GM19025 (cell line): ENCODE measurements at regions not wholly inside any gene's neighbourhood (a gene's known extent, or its start where the extent isn't known, plus 50 kb on each side); places are given as distances from the start of the nearest gene placed in this dataset.

Experiments
- ATAC-seq: cut with Tn5 transposase; IDR thresholded peaks from one replicate; pipeline ENCODE4 v1.9.1; 2021; ENCODE audit warnings: mild to moderate bottlenecking, low read depth, moderate library complexity; ENCODE audit not compliant: unreplicated experiment

DNA sequence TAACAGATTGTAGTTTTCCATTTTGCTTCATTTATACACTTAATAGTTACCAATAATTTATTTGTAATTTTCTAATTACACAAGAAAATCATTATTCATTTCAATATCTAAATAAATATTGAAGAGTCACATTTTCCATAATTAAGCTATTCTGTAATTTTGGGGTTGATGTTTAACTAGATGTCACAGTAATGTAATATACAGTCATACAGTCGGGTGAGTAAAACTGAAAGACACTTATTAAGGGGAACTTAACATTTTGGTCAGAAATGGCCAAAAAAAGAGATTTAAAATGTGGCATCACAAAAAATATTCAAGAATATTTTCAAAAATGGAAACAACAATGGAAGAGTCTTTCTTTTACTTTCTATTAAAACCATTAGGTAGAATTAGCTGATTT lies 1080.3 kb downstream of the ARAP2 start:
- ATAC-seq = no peak

DNA sequence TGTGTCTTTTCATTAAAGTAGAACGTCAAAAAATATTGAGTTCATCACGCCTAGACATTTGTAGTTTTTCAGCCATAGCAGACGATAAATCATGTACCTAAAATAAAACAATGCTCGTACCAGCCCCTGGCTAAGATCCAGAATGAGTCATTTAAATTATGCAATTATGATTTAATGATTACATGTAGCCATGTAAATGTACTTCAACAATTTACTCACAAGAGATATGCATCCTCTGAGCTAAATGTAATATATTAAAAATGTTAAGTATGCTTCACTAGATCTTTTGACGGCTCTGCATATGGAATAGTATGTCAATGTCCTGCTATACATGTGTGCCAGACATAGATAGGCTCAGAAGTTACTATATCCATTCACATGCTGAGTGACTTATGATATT lies 1077.8 kb downstream of the ARAP2 start:
- no peak for ATAC-seq

DNA sequence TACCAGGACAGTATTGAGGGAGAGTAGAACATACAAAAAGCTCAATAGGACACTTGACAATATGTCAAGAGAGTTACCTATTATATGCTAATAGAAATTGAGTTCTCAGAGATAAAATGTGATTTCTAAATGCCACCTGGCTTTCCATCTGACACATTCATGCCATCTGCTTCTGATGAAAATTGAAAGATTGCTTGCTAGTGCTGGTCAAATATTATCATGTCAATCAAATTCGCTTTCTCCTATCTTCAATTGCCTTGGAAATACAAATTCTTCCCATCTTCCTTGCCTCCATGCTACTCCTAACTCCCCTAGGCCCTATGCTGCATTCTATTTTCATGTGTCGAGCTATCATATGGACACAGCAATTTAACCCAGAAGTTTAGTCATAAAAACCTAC lies 1076.9 kb downstream of the ARAP2 start:
- ATAC-seq = no peak

DNA sequence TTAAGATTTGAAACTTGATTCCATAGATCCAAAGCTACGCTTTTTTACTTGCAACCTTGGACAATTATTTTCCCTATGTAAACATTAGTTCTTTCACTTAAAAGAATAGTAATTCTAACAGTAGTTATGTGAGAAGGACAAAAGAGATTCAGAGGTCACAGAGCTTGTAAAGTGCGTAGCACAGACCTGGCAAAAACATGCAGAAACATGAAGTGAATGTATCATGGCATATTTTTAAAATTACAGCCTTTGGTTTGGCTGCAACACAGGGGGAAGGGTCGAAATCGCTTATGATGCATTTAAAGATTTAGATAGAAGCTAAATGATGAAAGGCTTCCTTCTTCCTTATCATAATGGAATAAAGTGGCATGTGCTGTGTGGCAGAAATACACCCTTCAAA lies 1068.8 kb downstream of the ARAP2 start:
- no peak for ATAC-seq

DNA sequence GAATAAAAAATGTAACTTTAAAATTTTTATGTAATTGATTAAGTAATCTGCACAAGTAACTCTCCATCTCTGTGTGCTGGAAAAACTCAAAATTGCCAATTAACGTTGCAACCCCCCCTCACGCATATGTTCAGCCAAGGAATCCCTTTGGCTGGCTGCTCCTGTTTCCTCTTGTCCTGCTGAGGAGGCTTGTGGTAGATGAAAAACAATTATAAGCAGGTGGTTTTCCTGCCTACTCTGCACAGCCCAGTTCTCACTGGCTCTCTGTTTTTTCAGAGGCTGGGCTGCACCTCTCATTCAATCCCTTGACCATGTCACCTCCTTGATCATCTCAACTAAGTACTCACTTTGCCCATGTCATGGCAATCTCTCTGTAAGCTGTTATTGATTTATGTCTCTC lies 1068.4 kb downstream of the ARAP2 start:
- no peak for ATAC-seq

DNA sequence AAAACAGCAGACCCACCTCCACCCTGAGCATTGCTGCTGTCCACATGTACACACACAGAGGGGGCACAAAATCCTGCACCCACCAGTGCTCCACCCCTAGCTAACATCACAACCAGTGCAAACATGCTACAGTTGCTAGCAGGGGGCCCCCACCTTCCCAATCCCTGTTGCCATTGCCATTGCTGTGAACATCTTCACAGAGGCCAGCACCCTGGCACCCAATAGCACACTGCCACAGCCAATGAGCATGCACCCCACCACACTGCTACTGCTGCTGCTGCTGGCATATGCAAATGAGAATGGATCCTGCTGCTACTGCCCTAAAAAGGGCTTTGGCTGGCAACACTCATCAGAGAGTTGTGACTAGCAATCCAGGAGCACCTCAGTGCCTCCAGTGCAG lies 1061.9 kb downstream of the ARAP2 start:
- no peak for ATAC-seq

DNA sequence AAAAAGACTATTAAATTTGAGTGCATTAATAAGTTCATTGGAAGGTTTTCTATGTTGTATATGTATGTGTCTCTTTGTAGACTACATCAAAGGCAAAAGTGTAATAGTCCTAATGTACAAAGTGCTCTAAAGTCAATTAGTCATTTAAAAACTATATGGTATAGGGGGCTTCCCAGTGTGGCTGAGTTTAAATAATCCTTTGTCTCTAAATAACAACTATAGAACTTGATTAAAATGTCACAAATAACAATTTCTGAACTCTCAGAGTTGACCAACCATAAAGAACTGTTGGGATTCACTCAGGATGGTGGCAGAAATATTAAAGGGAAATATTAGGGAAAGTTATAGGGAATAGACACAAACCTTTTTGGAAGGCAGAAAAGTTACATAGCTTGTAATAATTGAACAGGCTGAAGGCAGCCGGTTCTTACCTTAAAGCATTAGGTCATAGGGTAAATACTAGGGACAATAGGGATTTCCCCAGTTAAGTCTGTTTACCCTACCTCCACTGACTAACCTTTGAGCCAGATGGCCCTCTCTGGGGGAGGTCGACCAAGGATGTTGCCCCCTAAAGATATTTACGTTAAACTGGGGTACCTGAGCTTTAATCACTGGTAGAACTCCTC lies 1054.2 kb downstream of the ARAP2 start:
- no peak for ATAC-seq

DNA sequence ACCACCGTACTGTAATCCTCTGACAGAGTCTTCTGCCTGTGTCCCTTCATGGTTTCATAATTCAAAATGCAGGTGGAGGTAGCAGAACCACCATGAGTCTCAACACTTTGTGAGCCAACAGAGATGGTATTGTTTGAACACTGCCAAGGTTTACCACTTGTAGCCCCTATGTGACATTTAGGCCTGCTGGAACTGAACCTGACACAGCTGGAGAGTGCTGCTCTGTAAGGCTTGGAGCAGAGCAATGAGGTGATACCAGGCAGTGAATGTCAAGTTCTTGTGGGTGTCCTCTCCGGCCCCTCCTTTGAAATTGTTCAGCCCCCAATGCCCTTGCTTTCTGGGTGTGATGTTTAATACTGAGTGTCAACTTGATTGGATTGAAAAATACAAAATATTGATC lies 1042.9 kb downstream of the ARAP2 start:
- no peak for ATAC-seq

DNA sequence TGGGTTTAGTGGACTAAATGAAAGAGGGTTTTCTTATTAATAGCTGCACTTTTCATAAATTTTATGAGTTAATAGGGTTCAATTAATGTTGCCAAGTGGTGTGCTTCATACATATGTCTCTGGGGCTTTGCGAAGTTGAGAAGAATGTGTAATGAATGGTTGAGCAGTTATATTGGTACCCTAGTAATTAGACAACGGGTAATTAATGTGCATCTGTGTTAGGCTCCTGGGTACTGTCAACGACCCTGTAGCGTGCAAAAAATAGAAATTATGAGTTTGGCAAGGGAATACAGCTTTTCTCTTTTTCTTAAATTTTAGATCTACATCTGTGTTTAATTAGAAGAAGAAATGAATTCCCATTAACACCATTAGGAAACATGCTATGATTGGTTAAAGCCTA lies 1027.7 kb downstream of the ARAP2 start:
- no peak for ATAC-seq

DNA sequence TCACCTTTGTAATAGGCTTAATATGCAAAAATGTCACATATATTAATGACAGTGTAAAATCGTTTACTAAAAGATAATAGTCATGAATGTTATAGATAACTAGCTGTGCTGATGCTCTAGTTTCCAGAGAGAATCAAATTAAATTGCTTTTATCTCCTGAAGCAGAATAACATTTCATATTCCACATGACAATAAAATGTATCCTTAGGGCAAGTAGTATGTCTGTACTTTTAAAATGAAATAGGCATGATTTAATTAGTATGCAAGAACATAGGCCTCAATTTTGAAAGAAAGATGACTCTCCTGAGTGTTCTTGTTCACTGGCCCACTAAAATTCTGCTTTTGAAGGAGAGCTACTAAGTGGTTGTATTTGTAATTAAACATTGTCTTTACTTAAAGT lies 1027.0 kb downstream of the ARAP2 start:
- no peak for ATAC-seq

DNA sequence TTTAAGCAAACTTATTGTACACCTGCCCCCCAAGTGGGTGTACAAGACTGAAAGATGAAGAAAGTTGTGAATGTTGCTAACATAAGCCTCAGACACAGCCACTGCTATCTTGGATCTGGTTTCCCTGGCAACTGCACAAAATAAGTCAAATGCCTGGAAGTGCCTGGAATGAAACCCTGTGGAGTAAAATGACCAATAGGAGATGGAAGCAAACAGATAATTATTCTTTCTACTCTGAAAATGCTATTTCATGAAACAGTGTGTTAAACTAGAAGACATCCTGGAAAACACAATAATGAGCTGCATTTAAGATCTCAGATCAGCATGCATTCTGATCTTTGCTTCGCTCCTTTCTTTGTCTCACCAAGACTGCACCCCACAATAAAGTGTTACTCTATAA lies 1016.0 kb downstream of the ARAP2 start:
- ATAC-seq = no peak

DNA sequence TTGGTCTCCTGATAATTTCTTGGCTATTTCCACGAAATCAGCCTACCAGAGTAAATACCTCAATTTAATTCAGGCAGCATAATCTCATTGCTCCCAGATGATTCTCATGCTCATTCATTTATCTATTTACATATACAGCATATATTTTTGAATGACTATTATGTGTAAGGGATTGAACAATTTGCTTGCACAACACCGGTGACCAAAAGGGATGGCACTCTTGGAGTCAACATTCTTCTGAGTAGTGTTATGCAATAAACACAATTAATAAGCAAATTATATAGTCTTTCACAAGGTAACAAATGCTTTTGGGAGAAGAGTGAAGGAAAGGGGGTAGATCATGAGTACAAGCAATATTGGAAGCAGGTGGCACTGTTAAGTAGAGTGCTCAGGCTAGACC lies 1015.3 kb downstream of the ARAP2 start:
- no peak for ATAC-seq

DNA sequence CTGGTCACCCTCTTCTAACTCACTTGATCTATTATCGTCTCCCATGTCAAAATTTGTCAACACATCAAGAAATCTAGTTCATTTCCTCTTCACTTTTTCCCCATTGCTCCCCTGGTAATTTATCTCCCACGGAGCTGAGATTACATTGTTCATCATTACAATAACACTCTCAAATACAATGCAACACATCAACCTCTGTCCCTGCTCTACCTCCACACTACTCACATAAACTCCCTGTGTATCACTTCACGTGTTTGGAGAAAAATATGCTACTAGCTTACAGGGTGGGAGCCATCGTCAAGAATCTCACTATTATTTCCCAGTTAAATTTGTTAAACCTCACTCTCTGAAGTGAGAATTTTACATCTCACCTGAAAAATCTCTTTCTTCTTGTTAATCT lies 1006.4 kb downstream of the ARAP2 start:
- ATAC-seq = no peak

DNA sequence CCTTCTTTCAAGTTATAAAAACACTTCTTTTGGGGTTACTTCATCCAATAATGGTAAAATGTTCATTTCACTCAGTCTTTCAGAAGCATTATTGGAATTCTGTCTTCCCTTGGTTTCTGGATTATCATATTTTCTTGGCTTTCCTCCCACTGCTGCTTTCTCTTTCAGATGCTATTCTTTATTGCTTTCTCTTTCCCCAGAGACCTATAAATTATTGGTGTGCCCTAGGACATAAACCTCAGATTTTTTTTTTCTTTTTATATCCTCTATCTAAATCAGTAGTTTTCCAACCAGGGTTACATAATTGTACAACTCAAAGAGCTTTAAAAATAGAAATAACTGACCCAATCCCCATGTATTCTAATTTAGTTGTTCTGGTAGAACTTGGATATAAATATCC lies 1005.5 kb downstream of the ARAP2 start:
- ATAC-seq = no peak

DNA sequence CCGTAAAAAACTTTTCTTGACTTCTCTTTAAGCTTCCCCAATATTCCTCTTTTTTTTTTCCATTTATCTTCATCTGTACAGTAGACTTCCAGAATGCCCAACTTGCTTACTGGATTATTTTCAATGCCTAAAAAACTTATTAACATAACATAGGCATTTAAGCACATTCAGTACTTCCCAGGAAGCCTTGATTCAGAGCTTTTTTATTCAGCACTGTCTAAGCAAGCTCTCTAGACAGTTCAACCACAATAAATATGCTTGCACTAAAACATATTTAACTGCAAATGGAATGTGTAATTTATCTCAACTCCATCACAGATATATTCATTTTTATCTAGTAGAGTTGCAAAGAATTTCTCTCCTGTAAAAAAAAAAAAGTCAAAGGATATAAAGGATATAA lies 997.8 kb downstream of the ARAP2 start:
- ATAC-seq = no peak

DNA sequence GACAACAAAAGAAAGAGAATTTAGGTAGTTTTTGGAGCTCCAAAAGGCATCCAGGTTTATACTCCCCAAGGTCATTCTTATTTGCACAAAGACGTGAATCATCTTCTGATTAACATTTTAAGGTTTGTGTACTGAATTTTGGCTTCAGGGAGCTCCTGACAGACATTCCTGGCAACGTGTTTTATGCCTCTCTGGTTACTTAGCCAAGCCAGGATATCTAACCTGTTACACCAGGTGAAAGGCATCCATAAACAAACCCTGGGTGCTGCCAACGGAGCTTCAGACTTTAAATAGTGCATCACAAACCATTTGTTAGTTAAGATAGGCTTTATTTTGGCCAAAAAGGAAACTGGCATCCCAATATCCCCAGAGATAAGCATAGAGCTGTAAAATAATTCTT lies 997.3 kb downstream of the ARAP2 start:
- ATAC-seq = no peak

DNA sequence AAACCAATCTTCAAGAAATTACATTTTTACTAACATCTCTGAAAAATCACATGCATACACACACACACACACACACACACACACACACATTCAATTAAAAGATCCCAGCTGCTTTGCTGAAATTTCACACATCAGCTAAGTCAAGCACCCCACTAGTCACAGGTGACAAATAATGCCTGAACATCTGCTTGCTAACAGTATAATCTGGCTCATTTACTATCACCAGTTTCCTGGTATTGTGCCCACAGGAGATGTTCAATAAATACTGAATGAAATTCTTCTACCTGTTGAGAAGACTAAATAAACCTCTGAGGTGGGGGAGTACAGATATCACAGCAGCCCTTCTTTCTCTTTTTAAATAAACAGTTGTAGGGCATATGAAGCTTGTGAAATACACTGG lies 994.0 kb downstream of the ARAP2 start:
- ATAC-seq = no peak

DNA sequence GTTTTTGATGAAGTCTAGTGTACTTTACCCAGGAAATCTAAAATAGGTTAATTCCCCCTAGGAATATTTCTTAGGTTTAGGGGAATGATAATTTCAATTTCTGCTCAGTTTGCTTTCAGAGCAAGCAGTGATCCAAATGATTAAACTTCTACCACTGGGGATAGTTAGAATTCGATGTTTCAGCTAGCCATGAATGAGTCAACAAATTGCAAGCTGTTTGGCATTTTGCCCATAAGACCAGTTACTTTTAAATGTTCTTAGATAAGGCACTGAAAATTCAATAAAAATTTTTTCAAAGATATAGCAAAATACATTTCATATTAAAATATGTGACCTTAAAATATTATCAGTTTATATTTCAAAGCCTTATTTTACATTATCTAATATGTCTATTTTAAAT lies 993.6 kb downstream of the ARAP2 start:
- ATAC-seq = no peak

DNA sequence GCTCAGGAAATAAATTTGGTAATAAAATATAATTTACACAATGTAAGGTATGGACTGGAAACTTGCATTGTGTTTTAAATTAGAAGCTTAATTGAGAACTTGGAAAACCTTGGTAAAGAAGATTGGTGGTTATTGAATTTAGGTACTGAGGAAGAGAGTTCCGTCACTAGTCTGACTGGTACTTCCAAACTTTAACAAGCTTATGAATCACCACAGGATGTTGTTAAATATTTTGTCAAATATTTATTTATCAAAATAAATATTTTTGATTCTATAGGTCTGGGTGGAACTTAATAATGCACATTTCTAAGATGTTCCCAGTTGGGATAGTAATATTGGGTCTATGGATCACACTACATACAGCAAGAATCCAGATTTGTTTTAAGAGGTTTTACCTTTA lies 992.2 kb downstream of the ARAP2 start:
- ATAC-seq = no peak

DNA sequence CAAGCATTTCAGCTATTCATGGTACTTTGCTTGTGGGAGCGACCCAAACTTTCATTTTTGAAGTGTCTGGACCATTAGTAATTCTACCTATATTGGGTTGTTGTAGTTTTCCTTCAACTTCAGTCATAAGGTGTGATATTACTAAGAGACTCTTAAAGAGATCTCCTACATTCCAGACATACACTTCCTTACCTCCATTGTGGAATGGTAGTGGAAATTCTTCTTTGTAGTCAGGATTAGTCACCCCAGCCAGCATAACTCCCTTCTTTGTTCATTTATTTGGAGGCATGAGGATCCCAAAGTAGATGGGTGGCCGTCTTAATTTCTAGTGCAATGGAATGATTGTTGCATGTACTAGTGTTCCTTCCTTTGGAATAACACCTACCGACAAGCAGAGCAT lies 991.4 kb downstream of the ARAP2 start:
- ATAC-seq = no peak

DNA sequence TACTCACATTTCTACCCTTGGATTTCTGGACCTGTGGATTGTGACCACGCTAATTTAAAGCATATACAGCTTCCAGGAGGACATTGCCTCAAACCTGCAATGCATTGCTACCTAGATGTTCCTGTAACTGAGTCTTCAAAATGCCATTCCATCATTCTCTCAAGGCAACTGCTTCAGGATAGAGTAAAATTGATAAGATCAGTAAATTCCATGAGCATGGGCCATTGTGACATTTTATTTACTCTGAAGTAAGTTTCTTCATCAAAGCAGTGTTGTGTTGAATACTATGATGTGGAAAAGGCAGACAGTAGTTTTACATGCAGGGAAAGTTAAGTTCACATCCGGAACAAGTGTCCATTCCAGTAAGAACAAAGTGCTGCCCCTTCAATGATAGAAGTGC lies 991.0 kb downstream of the ARAP2 start:
- no peak for ATAC-seq

DNA sequence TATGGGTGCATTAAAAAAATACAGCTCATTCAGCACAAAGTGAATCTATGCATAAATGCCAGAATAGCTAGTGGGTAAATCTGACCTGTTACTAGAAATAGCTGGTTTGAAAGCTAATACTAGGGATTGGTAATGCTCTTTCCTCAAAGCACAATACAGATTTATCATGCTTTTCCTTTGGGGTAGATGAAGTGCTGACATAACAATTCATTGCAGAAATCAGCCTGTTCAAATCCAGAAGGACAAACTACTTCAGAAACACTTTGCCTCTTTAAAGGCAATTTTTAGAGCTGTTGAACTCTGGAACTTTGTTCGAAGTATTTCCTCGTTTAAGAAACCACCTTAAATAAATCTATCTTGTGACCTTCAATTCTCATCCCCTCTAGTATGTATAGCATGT lies 957.9 kb downstream of the ARAP2 start:
- ATAC-seq = no peak
